ENCODE measurements at regions not wholly inside any gene's neighbourhood (a gene's known extent, or its start where the extent isn't known, plus 50 kb on each side); places are given as distances from the start of the nearest gene placed in this dataset.

- DNase-seq, result no peak
Observed at GRCh38 chr1:3954170-3955169, 54.4 kb upstream of the C1orf174 start.

- DNase-seq, result no peak
Observed at GRCh38 chr1:3955196-3955772, 55.2 kb upstream of the C1orf174 start.

DNA sequence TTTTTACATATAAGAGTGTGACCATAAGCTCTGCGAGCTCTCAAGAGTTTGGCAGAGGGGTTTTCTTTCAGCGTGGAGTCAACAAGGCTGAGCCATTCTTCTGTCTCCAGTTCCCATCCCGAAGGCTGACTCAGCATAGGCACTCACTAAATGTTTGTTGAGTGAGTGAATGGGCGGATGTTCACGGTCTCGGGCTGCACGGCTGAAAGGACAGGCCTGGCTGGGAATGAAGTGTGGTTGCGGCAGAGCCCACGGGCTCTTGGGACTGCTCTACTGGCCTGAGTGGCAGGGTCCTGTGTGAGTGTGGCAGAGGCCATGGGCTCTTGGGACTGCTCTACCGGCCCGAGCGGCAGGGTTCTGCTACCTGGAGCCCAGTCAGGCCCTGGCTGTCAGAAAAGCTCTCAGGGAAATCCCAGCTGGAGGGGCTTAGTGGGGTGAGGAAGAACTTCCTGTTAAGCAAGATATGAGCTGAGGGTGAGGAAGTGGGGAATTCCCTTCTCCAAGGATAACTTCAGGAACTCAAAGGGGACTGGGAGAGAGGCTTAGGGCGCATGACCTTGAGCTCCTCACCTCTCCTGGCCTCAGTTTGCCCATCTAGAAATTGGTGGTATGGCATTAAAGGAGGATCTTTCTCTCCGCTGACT lies 56.6 kb upstream of the C1orf174 start:
- no peak for DNase-seq

DNA sequence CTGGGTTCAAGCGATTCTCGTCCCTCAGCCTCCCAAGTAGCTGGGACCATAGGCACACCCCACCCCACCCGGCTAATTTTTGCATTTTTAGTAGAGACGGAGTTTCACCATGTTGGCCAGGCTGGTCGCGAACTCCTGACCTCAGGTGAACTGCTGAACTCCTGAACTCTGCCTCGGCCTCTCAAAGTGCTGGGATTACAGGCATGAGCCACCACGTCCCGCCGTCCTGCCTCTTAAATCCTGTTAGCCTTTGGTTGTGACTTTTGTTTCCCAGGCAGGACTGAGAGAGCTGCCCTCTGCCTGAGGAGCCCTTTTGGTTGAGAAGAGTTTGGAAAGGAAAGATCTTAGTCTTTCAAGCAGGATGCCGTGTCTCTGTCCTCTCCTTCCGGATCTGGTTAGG lies 59.3 kb upstream of the C1orf174 start:
- DNase-seq, result no peak

GRCh38 chr1:3963554-3963953 lies 63.5 kb upstream of the C1orf174 start:
- DNase-seq, result no peak

GRCh38 chr1:3965693-3966092 lies 65.6 kb upstream of the C1orf174 start:
- DNase-seq, result no peak

DNA sequence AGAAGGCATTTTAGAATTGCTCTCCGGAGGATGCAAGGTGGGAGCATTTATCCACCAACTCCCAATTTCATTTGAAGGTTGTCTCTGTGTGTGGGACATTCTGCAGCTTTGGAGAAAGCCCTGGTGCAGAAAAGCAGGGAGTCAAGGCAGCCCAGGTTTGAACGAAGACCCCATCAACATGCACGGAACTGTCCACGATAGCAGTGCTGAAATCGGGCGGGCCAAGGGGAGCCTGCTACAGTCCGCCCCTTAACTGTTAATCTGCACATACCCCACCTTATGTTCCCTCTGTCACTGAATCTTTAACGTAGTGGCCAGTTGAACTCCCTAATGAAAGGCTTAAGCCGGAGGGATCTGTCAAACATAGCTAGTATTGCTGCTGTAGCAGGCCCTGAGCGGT lies 68.8 kb upstream of the C1orf174 start:
- no peak for DNase-seq

DNA sequence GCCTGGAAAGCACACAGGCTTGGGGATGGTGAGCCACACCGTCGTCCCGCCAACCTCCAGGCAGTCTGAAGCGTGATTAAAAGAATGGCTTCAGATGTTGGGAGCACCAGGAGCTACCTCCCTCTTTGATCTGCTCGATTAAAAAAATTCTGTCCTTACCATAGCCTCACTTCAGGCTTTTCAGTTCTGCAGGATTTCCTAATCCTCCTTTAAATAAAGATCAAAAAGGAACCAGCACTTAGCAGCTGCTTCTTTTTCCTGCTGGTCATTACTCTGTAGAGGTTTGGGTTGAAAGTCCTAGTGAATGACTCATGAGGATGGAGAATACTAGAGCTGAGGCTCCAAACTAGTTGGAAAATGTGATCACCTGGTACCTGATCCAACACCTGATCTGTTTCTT lies 71.9 kb upstream of the C1orf174 start:
- DNase-seq, result no peak

- DNase-seq, result no peak
Observed at GRCh38 chr1:3975903-3976630, 76.0 kb upstream of the C1orf174 start.

DNA sequence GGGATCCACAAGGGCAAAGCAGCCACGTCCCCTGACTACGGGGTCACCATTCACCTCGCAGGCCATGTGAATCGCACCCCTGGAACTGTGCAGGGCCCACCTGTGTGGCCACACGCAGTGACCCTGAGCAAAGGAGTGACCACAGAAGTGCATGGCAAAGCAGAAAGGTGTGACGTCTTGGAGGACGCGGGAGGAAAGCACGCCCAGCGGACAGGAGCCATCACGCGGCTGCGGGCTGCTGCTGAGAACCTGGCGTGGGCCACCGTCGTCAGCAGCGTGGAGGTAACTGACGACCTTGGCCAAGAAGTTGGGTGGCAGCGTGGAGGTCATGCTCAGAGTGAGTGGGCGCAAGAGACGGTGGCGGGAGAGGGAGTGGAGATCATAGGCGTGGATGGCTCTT lies 76.7 kb upstream of the C1orf174 start:
- no peak for DNase-seq

DNA sequence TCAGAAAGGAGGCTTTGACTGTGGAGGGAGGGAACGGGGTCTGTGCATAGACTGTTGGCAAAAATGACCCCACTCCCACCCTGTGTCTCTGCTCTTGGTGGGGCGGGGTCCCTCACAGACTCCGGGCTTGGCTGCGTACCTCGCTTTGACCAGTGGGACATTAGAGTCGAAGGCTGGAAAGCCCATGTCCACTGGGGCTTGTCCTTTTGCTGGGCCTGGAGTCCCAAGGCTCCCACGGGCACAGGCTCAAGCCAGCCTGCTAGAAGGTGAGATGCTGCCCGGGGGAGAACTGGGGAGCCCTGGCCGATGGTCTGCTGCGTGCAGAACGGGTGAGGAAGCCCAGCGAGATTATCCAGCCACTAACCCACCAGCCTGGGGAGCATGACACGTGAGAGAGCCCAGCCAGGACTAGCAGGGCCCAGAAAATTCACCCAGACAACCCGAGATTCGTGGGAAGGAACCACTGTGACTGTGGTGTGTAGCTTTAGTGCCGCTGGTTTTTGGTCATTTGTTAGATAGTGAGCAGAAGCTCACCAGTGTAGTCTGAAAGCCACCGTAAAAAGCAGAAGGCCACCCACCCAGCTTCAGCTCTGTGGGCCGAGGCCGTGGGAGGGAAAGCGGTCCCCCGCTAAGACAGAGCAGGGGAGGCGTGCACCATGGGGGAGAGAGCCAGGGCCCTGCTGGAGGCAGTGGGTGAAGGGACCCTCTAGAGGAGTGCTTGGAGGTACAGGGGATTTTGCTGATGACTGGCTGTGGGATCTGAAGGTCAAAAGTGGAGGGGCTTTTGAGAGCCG lies 78.3 kb upstream of the C1orf174 start:
- no peak for DNase-seq

- DNase-seq, result no peak
Observed at GRCh38 chr1:3978990-3979325, 78.9 kb upstream of the C1orf174 start.

- DNase-seq, result no peak
Observed at GRCh38 chr1:3981261-3981660, 81.2 kb upstream of the C1orf174 start.

GRCh38 chr1:3981746-3982505 lies 81.9 kb upstream of the C1orf174 start:
- DNase-seq, result no peak

DNA sequence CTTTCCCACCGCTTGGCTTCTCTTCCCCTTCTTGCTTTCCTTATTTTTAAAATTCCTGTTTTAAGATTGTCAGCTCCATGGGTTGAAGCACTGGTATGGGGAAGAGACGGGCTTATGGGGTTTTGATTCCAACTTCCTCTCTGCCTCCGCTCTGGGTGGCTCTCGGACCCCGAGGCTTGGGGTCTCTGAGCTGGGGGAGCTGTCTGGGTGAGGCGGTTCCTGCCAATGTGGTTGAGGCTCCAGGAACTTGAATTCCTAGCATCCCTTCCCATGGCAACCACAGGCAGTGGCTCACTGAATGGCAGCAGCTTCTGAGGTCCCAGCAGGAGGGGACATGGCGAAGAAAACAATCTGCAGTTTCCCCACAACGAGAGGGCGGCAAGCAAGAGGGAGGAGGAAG lies 83.1 kb upstream of the C1orf174 start:
- no peak for DNase-seq

- no peak for DNase-seq
Observed at GRCh38 chr1:3984586-3984985, 84.5 kb upstream of the C1orf174 start.

DNA sequence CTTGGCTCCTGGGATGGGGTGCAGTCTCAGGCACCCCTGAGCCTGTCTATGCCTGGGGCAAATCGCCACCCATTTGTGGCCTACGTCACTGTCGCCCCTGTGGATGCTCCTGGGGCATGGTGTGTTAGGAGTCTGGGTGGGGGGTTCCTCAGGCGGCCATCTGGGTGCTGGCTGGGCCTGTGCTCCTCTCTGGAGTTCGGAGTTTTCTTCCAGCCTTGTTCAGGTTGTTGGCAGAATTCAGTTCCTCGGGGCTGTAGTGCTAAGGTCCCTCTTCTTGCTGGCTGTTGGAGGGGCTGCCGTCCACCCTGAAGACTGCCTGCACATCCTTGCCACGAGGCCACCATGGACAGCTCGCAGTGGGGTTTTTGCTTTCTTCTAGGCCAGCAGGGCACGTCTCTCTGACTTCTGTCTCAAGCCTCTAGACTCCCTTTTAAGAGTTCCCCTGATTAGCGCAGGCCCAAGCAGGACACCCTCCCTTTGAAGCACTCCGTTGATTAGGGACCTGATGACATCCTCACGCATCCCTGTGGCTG lies 86.7 kb upstream of the C1orf174 start:
- DNase-seq, result no peak

DNA sequence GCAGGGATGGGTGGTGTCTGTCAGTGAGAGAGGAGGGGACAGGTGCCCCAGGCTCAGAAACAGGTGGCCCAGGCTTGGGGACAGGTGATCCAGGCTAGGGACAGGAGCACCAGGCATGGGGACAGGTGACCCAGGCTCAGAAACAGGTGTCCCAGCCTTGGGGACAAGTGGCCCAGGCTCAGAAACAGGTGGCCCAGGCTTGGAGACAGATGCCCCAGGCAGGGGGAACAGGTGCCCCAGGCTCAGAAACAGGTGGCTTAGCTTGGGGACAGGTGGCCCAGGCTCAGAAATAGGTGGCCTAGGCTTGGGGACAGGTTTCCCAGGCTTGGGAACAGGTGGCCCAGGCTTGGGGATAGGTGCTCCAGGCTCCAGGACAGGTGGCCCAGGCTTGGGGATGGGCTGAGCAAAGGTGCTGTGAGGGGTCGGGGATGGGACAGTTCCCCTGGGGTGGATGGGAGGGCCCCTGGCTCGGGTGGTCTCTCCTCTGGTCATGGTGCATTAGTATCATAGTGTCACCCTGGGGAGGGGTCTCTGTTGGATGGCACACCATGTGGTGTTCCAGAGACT lies 87.7 kb upstream of the C1orf174 start:
- no peak for DNase-seq

DNA sequence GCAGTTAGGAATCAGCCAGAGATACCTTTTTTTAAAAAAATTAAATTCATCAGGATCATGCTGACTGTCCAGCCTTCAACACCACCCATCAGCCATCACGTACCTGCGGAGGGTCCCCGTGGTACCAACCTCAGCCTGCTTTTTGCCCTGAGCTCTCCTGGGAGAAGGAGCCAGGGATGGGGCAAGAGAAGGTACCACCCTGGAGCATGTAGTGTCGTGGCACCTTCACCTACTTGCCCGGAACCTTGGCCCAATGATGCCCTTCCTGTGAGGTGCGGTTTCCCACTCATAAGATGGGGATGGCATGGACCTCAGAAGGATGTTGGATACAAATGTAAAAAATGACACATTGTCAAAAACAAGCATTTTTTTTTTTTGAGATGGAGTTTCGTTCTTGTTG lies 88.4 kb upstream of the C1orf174 start:
- DNase-seq, result no peak

DNA sequence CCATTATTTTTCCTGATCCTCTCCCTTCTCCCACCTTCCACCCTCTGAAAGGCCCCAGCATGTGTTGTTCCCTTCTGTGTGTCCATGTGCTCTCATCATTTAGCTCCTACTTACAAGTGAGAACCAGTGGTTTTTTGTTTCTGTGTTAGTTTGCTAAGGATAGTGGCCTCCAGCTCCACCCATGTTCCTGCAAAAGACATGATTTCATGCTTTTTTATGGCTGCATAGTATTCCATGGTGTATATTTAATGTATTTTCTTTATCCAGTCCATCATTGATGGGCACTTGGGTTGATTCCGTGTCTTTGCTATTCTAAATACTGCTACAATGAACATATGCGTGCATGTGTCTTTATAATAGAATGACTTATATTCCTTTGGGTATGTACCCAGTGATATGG lies 89.4 kb upstream of the C1orf174 start:
- no peak for DNase-seq

DNA sequence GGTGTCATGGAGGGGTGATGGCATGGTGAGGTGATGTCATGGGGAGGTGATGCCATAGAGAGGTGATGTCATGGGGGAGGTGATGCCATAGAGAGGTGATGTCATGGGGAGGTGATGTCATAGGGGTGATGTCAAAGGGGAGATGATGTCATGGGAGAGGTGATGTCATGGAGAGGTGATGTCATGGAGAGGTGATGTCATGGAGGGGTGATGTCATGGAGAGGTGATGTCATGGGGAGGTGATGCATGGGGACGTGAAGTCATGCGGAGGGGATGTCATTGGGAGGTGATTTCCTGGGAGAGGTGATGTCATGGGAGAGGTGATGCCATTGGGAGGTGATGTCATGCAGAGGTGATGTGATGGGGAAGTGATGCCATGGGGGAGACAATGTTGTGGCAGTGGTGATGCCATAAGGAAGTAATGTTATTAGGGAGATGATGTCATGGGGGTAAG lies 92.1 kb upstream of the C1orf174 start:
- DNase-seq, result no peak

All from right forelimb (tissue), 1 donor.